HG03139 (cell line): ENCODE measurements at regions not wholly inside any gene's neighbourhood (a gene's known extent, or its start where the extent isn't known, plus 50 kb on each side); places are given as distances from the start of the nearest gene placed in this dataset.
A peak's percentile ranks its signal among the peaks of the same experiment; 100 is the strongest.

Experiments
- ATAC-seq: cut with Tn5 transposase; IDR thresholded peaks from one replicate; pipeline ENCODE4 v1.9.1; 2021; ENCODE audit not compliant: unreplicated experiment

DNA sequence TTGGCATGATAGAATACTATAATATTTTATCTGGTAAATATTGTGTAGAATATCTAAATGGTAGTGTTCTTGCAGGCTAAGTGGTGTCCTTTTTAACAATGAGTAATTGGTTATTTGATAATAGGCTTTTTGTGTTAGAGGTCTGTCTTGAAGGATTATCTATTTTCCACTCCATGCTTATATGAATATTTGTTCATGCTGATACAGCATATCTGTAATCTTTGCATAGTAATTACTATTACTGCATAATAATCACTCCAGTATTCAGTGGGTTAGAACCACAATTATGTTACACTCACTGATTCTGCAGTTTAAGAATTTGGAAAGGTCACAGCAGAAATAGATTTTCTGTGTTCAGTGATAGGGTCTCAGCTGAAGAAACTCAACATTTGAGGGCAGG, 1229.9 kb downstream of the MAT2B start:
- no peak for ATAC-seq

DNA sequence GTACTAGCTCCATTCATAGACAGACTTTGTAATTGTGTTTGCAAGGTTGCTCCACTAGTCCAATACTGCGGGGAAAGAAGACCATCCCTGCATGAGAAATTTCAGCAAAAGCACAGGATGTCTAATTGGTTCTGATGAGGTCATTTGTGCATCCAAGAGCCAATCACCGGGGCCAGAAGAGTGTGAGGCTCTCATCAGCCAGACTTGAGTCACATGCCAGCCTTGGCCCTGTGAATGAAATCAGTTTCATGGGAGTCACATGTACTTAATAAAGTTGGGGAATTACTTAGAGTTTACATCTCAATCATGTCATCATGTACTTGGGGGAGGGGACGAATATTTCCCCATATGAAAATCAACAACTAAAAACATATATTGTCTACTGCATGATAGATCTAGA, 1236.0 kb downstream of the MAT2B start:
- ATAC-seq: peak; percentile 38

DNA sequence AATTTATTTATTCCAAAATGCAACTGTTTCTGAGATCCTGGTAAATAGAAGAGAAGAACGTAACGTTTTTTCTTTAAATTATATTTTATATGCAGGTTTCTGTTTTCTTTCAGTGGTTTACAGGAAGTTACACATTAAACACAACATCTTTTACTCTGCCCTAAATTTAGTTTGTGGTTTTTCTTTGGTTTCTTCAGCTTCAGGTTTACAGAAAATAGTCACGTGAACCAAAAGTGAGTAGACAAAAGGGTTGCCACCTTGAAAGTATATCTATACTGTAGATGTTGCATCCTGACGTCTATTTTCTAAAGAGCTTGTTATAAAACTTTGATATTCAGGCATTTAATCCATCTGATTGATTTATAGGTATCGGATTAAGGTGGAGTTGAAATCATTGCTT, 1236.6 kb downstream of the MAT2B start:
- ATAC-seq: peak; percentile 93

DNA sequence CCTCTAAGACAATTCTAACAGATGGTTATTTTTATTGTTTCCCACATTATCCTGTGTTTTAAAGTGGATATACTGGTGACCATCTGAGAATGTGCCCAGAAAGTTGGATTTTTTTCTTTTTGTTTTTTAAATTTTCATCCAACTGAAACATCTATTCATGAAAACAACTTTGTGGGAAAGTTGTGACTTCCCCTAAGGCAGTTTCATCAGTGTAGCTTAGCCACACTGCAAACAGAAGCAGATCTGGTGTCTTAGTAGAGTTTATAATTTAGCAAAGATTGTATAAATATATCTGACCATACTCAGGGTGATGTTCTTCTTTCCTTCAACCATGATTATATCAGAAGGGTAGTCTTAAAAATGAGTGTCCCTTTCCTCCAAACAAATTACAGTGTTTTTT, 1241.3 kb downstream of the MAT2B start:
- ATAC-seq: no peak

DNA sequence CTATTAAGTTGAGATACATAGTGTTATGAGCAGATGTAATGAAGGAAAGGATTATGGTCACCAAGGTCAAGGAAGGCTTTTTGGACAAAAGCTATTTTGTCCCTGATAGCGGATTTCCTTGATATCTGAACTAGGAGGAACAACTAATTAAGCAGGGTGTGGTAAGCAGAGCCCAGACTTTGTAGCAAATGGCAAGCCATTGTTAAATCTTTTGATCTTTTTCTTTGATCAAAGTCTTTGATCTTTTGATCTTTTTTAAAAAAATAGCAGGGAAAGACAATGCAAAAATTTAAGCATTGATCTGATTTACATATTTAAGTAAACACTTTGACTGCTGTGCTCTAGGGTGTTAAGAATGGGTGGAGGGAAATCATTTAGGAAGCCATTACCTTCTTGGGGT, 1242.0 kb downstream of the MAT2B start:
- no peak for ATAC-seq

DNA sequence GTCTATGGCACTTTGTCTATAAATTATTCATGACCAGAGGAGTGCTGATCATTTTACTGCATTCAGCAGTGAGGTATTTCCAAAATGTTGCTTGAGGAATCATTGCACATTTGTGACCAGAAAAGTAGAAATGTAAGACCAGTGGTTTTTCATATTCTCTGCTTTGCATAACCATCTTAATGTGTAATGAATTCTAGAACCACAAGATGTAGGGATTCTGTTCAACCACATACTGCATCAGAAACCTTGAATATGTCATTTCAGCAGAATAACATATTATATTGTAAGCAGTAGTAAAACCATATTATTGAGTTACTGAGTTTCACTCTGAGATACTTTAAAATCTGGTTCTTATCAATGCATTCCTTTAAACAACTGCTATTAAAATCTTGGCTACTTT, 1243.4 kb downstream of the MAT2B start:
- ATAC-seq: peak; percentile 94

DNA sequence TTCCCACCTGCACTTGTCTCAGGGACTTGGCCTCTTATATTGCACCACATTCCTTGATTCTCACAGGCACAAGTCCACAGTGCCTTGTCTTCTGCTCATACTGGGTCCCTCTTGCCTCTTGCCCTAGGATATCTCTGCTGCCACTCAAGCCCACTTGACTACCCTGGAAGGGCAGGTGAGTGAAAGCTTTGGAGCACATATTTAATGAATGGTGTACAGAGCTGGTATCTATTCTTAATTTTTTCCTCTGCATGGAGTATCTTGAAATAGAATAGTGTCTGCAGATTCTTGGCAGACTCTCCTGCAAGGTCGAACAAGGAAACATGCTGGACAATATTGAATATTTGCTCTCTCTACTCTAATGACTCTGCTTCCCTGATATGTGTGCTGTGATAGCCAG, 1248.0 kb downstream of the MAT2B start:
- no peak for ATAC-seq

DNA sequence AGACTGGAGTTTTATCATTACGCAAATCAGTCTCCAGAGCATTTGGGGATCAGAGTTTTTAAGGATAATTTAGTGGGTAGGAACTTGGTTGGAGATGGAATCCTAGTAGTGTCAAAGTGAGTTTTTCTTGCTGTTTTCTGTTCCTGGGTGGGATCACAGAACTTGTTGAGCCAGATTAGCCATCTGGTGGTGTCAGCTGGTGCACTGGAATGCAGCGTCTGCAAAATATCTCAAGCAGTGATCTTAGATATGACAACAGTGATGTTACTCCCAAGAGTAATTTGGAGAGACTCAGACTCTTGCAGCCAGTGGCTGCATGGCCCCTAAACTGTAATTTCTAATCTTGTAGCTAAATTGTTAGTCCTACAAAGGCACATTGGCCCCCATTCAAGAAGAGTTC, 1257.8 kb downstream of the MAT2B start:
- ATAC-seq: no peak

DNA sequence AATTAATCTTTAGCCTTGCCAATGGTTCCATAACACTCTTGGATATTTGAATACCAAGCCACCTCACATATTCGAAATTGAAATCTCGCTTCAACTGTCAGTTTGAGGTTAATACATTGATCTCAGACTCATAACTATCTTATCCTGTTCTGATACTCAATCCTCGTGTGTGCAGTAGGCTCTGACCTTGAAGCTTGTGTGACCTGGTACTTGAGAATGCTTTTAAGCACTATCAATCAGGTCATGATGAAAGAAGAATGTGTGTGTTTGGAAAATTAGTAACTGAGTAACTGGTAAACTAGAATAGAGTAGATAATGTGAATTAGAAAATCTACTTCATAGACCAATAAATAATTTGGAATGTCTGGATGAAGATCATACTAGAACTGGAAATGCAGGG, 1266.7 kb downstream of the MAT2B start:
- no peak for ATAC-seq

DNA sequence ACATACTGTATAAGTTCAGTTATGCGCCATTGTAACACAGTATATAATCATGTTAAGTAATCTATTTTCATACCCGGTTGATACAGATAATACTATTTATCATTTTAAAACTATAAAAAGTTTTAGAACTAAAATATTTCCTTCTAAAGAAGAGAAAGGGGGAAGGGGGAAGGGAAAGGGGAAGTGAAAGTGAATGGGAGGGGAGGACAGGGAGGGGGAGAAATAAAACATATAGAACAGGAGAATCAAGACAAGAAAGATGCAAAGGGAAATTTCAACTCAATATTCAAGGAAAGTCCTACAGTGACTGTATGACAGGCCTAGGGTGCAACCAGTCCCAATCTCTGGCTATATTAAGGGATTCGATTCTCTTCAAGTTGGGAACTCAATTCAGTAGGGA, 1278.8 kb downstream of the MAT2B start:
- ATAC-seq: no peak

DNA sequence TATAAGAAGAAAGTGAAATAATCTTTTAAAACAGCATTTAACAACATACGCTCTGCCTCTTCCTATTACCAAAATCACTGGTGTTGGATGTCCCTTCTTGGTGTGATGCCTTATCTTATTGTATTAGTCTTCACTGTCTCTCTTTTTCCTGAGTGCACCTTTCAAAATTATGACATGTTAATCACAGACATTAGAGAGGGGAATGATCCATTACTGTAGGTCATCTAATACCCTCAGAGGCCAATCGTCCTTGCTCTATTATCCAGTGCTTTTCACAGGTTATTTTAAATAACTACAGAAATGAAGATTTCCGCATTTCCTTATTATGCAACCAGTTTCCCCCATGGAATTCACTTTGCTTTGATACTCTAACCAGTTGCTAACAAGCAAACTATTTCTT, 1292.7 kb downstream of the MAT2B start:
- ATAC-seq: no peak

DNA sequence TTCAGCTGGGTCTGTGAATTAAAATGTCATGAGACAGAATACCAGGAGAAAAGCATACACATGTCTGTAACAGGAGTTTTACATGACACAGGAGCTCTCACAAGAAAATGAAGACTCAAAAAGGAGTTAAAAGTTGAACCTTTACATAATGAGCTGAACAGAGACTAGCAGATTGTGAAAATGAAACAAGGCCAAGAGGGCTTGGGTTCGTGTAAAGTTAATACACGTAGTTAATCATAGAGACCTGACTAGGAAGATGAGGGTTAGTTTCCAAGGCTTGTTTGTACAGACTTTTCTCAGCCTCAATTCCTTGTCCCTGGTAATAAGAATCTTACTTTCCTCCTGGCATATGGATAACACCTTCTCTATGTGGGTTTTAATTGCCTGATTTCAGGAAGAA, 1294.0 kb downstream of the MAT2B start:
- no peak for ATAC-seq

DNA sequence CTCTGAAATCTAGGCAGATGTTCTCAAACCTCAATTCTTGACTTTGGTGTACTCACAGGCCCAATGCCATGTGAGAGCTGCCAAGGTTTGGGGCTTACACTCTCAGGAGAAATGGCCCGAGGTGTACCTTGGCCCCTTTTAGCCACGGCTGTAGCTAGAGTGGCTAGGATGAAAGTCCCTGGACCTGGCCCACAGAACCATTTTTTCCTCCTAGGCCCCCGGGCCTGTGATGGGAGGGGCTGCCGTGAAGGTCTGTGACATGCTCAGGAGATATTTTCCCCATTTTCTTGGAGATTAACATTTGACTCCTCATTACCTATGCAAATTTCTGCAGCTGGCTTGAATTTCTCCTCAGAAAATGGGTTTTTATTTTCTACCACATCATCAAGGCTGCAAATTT, 1296.5 kb downstream of the MAT2B start:
- ATAC-seq: no peak

DNA sequence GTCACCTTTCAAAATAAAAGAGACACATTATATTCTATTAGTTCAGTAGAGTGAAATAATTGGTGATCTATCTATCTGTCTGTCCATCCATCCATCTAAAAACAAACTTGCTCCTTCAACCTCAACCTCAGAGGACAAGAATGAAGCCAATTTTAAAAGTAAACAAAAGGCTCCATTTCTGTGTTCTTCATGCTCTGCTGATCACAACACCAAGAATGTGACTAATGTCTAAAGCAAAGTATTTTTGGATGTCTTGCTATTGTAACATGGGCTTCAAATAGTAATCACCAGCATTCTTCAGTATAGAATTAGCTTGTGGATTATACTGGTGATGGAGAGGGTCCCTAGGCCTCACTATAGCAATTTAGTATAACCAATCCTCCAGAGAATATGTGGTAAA, 1304.4 kb downstream of the MAT2B start:
- peak; percentile 91 for ATAC-seq

DNA sequence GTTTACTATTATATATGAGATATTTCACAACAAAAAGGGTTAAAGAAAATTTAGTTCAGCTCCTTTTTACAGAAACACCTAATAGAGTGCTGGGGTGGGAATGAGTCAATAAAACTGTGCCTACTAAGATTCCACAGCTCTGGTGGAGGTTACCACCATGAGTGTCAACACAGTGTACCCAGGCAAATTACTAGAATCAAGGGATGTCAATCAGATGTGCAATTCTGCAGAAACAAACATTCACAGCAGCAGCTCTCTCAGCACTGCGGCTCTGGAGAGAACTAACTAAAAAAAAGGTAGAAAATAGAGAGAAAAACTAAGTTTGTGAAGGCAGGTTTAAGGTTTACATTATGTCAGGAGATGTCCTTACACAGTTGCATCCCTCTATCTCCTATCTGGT, 1313.0 kb downstream of the MAT2B start:
- ATAC-seq: no peak

DNA sequence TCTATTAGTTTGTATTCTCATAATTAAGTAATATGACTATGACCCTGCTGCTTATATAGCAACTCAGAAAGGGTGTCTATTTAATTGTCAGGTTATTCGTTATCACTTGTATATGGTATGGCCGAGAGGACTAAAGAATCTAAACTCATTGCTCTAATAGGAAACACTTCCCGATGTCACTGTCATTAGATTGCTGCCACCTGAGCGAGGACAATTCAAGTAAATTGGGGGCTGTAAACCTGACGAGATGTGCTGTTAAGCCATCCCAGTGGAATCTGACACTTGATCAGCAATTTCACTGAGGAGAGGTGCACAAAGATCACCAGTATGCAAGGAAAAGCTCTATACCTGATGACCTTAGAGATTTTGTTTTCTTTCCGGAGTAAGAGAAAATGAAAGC, 1319.3 kb downstream of the MAT2B start:
- no peak for ATAC-seq

DNA sequence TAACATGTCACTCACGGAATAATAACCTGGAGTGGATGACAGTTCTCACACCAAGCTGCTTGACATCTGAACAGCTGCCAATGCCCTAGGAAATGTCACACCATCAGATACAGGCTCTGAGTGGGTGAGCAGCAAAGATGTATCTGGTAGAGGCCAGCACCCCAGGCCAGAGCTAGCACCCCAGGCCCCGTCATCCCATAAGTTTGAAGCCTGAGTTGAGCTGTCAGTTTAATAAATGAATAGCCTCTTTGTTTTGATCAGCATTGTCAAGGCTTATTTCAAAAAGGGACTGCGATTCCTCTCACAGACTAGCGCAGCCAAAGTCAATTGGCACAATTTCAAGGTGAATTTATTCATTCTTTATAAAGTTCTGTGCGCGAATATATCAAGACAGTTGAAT, 1327.1 kb downstream of the MAT2B start:
- ATAC-seq: no peak

DNA sequence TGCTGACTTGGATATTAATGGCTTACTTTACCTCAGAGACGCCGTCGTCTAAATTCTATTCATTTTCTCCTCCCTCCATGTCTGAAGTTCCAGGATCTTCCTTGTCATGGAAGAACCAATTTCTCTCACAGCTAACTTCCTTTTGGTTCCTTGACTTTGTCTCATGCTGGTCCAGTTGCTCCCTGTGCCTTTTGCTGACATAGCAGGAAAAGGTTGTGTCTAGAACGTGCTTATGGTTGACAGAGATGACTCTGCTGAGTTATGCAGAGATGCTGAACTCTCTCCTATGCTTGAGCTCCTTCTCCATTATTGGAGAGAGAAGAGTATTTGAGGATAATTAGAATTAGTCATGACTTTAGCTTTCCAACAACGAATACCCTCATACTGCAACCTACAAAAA, 1338.9 kb downstream of the MAT2B start:
- ATAC-seq: no peak

DNA sequence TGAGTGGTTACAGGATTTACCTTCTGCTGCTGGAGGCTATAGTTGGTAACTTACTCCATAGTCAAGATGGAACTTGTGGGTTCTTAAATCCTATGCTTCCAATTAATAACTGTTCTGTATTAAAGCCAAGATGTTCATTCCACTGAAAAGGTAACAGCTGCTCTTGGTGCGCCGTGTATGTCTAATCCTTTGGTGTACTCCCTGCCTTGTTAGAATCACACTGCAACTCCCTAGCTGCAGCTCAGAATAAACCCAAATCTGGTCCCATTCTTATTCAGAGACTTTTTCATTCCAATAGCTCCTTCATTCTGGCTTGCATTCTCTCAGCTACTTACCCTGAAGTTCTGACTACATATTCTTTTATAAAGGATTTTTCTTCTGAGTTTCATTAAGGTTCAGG, 1355.5 kb downstream of the MAT2B start:
- ATAC-seq: no peak

DNA sequence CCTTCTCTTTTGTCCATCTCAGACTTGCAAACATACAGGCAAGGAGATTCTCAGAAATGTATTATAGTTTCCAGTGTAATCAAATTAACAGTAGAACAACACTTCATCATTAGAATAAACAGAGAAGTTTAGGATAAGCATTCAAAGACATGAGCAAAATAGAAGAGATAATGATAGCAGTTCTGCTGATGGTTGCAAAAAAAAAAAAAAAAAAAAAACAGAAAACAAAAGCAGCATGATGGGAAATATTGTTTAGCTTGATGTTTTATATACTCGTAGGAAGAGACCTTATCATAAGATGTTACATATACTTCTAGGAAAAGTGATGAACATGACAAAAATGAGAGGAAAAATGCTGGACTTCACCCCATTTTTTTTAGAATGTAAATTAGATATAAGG, 1356.2 kb downstream of the MAT2B start:
- no peak for ATAC-seq

DNA sequence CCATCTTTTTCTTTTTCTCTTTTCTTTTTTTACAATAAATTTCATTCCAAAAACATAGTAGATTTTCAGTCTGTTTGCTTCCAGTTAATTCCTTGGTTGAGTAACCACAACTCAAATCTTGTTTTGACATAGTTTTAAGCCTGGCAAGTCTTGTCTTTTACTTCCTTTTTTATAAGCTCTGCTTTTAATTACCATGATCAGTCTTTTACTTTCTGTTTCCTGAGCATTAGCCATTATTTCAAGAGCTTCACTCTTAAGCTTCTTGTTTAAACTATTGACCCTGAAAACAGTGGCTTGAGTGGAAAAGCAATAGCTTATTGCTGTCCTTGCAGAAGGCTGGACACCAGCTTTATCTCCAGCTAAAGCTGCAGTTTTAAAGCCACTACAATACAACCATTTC, 1363.3 kb downstream of the MAT2B start:
- peak; percentile 66 for ATAC-seq

DNA sequence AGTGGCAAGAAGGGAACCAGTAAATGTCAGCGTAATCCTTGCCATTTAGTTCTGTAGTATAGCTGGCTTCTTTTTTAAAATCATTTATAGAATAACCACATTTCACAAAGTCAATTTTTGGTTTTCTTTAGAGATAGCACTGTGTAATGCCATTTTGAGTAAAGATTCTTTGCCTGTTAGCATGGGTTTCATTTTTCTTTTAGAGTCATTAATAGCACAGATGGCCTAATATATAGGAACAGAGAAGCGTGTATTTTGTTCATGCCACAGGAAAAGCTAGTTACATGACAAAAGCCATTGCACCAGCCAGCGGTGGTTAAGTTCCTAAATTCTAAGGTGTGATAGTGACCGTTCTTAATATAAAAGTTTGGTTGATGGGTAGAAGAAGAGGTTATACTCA, 1363.9 kb downstream of the MAT2B start:
- peak; percentile 23 for ATAC-seq

DNA sequence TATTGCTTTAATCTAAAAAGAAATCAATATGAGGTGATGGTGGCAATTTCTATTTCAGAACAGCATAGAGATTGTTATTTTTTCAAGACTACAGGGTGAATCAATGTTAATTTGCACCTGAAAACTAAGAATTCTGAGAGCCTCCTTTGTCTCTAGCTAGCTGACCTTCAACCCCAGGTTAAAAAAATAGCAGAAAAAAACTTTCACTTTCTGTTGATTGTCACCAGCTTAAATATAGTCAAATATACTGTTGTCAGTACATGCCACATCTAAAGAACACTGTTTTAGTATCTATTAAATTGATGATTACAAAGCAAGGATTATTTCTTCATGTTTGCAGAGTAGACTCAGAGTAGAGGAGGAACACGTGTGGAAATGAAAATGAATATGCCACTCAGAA, 1371.4 kb downstream of the MAT2B start:
- ATAC-seq: no peak

DNA sequence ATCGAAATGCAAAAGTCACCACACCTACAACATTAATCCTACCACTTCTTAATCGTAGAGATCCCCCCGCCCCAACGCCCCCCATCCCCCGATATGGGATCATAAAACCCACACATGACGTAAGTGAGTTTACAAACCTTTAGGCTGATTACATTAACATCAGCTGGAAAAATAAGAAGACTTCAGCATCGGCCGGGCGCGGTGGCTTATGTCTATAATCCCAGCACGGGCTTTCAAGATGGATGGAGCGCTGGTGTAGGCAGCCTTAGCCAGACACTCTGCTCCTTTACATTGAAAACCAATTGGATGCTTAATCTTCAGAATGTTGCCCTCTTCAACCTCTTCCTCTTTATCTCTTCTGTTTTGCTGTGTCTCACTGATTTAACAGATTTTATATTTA, 1376.0 kb downstream of the MAT2B start:
- no peak for ATAC-seq
